ENCODE measurements at regions not wholly inside any gene's neighbourhood (a gene's known extent, or its start where the extent isn't known, plus 50 kb on each side); places are given as distances from the start of the nearest gene placed in this dataset.

GRCh38 chr2:8391584-8391983 lies 290.3 kb upstream of the ID2 start:
- TF ChIP-seq, protein P1, sequence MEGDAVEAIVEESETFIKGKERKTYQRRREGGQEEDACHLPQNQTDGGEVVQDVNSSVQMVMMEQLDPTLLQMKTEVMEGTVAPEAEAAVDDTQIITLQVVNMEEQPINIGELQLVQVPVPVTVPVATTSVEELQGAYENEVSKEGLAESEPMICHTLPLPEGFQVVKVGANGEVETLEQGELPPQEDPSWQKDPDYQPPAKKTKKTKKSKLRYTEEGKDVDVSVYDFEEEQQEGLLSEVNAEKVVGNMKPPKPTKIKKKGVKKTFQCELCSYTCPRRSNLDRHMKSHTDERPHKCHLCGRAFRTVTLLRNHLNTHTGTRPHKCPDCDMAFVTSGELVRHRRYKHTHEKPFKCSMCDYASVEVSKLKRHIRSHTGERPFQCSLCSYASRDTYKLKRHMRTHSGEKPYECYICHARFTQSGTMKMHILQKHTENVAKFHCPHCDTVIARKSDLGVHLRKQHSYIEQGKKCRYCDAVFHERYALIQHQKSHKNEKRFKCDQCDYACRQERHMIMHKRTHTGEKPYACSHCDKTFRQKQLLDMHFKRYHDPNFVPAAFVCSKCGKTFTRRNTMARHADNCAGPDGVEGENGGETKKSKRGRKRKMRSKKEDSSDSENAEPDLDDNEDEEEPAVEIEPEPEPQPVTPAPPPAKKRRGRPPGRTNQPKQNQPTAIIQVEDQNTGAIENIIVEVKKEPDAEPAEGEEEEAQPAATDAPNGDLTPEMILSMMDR (IDR thresholded peaks at IDR 0.05) = no peak
- no peak for TF ChIP-seq POLR2A (IDR thresholded peaks at IDR 0.05)
